NT2/D1 (cell line): ENCODE measurements at regions not wholly inside any gene's neighbourhood (a gene's known extent, or its start where the extent isn't known, plus 50 kb on each side); places are given as distances from the start of the nearest gene placed in this dataset.

Experiments
- DNase-seq: peaks from one replicate; pipeline ENCODE4 v3.0.0-alpha.2; 2011; ENCODE audit warnings: low read depth, low spot score
- H3K27me3 ChIP-seq: 2 replicates; pipeline ENCODE4 v1.6.0; 2011; ENCODE audit warnings: mild to moderate bottlenecking; ENCODE audit not compliant: insufficient read length, insufficient read depth
- H3K36me3 ChIP-seq: 2 replicates; pipeline ENCODE4 v1.6.1; 2011; ENCODE audit warnings: mild to moderate bottlenecking, low read length, mixed read lengths; ENCODE audit not compliant: insufficient read depth, insufficient read length
- H3K4me1 ChIP-seq: 2 replicates; pipeline ENCODE4 v1.5.1; 2011; ENCODE audit not compliant: insufficient read depth, insufficient read length
- H3K4me3 ChIP-seq: 2 replicates; pipeline ENCODE4 v1.5.1; 2011; ENCODE audit warnings: low read depth; ENCODE audit not compliant: insufficient read length
- H3K9ac ChIP-seq: 2 replicates; pipeline ENCODE4 v1.6.0; 2011; ENCODE audit warnings: low read depth; ENCODE audit not compliant: insufficient read length
- H3K9me3 ChIP-seq: 2 replicates; pipeline ENCODE4 v1.5.1; 2011; ENCODE audit warnings: mild to moderate bottlenecking, low read length; ENCODE audit not compliant: insufficient read depth
- SUZ12 ChIP-seq: IDR thresholded peaks from 2 replicates; pipeline ENCODE4 v1.6.1; 2011; ENCODE audit not compliant: insufficient read length, insufficient read depth; ENCODE audit errors: extremely low read depth
- YY1 ChIP-seq: IDR thresholded peaks from 2 replicates; pipeline ENCODE4 v1.6.1; 2011; ENCODE audit not compliant: insufficient read length, insufficient read depth
- ZNF274 ChIP-seq: IDR thresholded peaks from 2 replicates; pipeline ENCODE4 v1.6.1; 2011; ENCODE audit warnings: mild to moderate bottlenecking, low read depth, low read length

DNA sequence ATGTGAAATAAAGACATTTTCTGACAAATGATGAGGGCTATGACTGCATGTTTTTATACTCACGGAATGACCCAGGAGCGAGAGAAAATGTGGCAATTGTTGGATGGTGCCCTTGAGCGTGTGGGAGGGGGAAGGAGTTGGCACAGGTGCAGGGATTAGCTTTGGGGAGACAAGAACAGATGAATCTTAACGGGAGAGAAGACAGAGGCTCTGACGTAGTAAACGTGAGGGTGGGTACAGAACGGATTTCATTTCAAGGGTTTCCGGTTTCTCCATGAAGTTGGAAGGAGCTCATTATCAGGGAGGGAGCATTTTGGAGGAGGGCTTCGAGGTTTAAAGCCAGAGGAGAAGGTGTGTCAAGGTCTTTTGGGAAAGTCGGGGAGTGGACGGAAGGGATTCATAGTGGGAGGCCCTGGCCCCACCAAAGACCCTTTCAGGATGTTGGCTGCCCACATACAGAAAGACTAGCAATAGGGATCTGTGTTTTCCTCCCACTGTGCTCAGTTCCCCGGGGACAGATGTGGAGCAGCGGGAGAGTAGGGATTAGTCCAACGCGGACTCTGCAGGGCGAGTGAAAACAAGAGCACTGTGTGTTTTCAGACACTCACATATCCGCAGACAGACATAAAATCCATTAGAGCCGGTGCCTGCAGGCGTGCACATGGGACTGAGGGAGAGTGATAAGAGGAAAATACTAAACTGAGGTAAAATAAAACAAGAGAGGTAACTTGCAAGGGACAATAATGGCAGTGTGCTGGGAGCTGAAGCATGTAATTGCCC is 584.1 kb downstream of the AJAP1 start:
- DNase-seq, result no peak
- Histone ChIP-seq H3K4me1 (no peaks in the 10 kb centered on the region), H3K27me3 (no peaks in the 10 kb centered on the region), H3K4me3 (no peak overlapping the region), H3K9me3 (no peaks in the 10 kb centered on the region), H3K36me3 (no peaks in the 10 kb centered on the region), H3K9ac (no peak overlapping the region)
- TF ChIP-seq ZNF274 (no peak), SUZ12 (no peak), YY1 (no peak)

DNA sequence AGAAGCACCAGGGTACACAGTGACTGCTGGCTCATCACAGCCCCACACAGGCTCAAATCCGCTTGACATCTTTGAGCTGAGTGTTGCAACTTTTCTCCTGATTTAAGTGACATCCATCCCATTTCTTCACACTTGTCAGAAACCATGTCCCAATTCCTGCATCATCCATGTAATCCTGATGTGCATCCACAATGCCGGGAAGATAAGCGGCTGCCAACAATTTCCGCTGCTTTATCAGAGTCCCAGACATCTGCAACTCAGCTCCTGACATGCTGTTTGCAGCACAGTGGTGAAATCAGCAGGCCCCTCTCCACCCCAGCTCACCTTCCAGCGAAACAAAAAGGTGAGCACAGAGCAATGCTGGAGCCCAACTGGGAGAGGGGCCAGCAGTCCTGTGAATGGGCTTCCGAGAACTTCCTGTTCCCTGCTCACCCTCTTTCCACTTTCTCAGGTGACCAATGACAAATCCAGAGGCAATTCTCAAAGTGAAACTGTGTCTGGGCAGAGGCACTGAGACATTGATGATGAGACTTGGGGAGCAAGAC is 581.0 kb downstream of the AJAP1 start:
- no peak for DNase-seq
- Histone ChIP-seq H3K9me3 (peaks cover 9% of the 10 kb centered on the region; the same call in 1 of the 2 replicates), H3K9ac (no peak overlapping the region), H3K36me3 (no peaks in the 10 kb centered on the region), H3K4me3 (no peak overlapping the region), H3K27me3 (no peaks in the 10 kb centered on the region), H3K4me1 (no peaks in the 10 kb centered on the region)
- TF ChIP-seq ZNF274, result no peak
- TF ChIP-seq SUZ12, result no peak
- no peak for TF ChIP-seq YY1

DNA sequence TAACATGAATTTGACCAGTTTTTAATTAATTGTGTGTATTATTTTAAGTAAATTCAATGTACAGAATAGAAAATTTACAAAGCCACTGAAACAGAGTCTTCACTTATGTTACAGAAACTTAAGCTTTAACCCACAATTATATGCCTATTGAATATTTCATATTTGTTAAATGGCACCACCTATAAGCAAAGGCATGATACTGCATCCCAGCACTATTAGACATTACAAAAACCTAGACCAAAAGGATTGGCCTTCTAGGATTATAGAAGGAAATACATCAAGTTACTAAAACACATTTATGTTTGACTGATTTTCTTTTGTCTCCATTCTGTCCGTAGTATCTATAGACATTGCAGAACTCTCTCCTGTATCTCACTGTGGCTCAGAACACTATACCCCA is 578.1 kb downstream of the AJAP1 start:
- no peak overlapping the region for H3K9ac ChIP-seq
- peaks cover 9% of the 10 kb centered on the region; the same call in 1 of the 2 replicates for H3K9me3 ChIP-seq
- no peak overlapping the region for H3K4me3 ChIP-seq
- TF ChIP-seq SUZ12 (no peak), YY1 (no peak), ZNF274 (no peak)
- H3K36me3 ChIP-seq, result no peaks in the 10 kb centered on the region
- no peak for DNase-seq
- H3K4me1 ChIP-seq, result no peaks in the 10 kb centered on the region
- no peaks in the 10 kb centered on the region for H3K27me3 ChIP-seq

DNA sequence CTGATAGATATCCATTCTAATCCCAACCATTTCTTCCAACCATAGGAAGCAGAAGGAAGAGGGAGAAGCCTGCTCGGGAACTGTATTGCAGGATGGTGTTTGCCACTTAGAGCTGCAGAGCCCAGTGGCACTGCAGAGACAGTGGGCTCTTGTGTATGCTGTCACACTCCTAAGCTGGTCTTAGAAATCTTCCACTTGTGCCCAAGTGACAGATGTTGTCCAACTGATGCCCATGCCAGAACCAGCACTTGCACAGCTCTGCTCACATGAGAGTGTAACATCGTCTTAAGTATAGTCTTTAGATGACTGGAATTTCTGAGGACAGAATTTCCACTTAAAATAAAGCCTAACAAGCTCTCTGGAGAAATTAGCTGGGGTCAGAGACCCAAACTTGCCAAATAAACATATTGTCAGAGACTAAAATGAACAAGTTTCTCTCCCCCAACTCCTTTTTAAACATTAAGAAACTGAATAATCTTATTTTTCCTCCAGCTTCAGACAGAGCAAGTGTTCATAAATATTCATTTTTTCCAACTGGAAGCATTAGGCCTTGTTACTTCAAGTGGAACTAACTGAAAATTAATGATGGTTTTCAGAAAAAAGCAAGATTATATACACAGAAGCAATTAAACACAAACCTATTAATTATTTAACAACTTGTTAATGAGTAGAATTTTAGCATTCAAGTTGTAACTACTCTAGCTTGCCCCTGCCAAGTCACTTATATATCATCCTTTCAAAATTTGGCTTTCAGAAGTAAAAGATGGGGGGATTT is 577.3 kb downstream of the AJAP1 start:
- Histone ChIP-seq H3K36me3 (no peaks in the 10 kb centered on the region), H3K4me3 (no peak overlapping the region), H3K9ac (no peak overlapping the region), H3K4me1 (no peaks in the 10 kb centered on the region), H3K9me3 (peaks cover 9% of the 10 kb centered on the region; the same call in 1 of the 2 replicates), H3K27me3 (no peaks in the 10 kb centered on the region)
- TF ChIP-seq ZNF274 (no peak), YY1 (no peak), SUZ12 (no peak)
- DNase-seq, result no peak

DNA sequence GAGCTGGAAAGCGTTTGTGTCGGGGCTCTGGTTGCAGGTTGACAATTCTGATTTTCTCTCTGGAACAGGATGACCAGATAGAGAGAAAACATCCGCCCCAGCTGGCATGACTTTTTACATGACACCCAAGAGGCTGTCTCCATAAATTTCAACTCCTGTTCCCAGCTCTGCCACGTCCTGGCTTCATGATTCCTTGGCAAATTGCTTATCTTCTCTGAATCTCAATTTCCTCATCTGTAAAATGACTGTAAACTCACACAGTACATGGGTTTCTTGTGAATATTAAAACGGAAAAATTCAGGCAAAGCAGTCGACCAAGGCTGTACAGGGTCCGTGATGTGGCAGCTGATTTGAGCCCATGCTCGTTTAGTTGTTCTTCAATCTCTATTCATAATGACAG is 572.7 kb downstream of the AJAP1 start:
- TF ChIP-seq YY1, result no peak
- TF ChIP-seq SUZ12, result no peak
- no peak for TF ChIP-seq ZNF274
- no peak for DNase-seq
- no peak overlapping the region for H3K9ac ChIP-seq
- no peaks in the 10 kb centered on the region for H3K36me3 ChIP-seq
- H3K27me3 ChIP-seq, result no peaks in the 10 kb centered on the region
- H3K4me3 ChIP-seq, result no peak overlapping the region
- no peaks in the 10 kb centered on the region for H3K9me3 ChIP-seq
- H3K4me1 ChIP-seq, result no peaks in the 10 kb centered on the region

DNA sequence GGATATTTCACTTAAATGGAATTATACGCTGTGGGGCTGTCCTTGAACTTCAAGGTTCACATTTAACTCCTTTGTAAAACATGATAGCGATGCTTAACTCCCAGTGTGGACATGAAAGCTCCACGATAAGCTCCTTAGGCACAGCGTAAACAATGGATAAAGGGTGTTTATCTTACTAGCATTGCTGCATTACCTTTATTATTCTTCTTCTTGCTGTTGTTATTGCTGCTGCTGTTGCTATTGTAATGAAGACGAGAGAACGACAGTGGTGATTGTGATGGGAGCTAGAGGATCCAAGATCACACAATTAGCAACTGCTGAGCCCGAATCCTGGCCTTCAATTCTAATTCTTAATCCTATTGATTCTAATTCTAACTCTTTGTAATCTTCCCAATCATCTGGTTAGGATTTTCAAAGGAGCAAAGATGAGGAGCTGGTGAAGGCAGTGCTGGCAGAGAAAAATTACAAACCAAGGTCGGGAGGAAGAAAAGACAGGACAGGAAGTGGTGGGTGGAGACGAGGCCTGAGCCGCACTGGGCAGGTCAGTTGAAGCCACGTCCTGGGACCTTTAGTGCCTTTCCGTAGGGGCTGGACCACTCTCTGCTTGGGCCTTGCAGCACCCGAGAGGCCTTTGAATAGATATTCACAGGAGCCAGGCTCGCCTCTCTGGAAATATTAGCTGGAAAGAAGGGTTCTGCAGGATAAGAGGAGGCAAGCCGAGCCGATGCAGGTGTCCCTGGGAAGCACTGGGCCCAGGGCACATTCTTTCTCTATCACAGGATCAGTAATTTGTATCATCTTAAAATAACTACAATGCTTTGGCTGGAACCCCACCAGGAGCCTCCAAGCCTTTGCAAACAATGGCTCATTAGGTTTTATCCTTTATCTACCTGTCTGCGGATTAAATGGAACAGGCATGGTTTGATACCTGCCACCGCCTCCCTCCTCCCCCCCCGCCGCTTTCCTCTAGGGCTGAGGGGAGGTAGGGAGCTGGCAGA is 571.6 kb downstream of the AJAP1 start:
- Histone ChIP-seq H3K36me3 (no peaks in the 10 kb centered on the region), H3K27me3 (no peaks in the 10 kb centered on the region), H3K4me3 (no peak overlapping the region), H3K9ac (no peak overlapping the region), H3K4me1 (no peaks in the 10 kb centered on the region), H3K9me3 (no peaks in the 10 kb centered on the region)
- DNase-seq, result peak; percentile 66
- no peak for TF ChIP-seq ZNF274
